NCI-H460 (cell line): ENCODE measurements at regions not wholly inside any gene's neighbourhood (a gene's known extent, or its start where the extent isn't known, plus 50 kb on each side); places are given as distances from the start of the nearest gene placed in this dataset.

Source experiments
- DNase-seq: peaks from one replicate; pipeline ENCODE4 v3.0.0-alpha.2; 2016; ENCODE audit warnings: low read depth; ENCODE audit errors: extremely low read depth

DNA sequence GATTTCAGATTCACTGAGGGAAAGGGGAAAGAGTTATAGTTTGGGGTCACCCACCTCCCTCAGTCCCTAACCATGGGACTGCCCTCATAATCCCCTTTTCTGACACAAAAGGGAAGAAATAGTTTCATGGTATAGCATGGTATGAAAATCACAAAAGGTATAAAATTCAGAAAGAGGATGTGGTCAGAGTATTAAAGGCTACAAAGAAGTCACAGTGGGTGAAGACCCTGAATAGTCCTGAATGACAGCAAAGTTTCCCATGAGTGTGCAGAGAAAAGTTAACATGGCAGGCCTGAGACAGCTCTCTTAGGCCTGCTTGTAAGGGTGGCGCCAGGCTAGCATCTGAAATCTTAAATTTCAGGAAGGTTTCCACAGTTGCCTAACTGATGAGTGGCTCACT is 290.6 kb upstream of the ZNF608 start:
- DNase-seq = no peak

DNA sequence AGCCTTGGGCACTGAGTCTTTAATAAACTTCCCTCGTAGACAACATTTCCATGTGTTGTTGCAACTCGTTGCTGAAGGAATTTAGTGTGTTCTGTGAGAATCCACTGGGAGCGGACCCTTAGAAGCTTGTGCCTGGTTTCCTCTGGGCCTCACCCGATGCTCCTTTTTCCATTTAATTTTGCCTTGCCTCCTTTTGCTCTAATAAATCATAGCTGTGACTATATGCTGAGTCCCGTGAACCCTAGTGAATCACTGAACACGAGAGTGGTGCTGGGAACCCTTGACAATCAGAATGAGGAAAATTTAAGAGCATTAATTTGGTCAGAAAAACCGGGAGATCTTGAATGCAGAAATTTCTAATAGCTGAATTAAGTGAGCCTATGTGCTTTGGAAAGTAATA is 291.1 kb upstream of the ZNF608 start:
- no peak for DNase-seq

DNA sequence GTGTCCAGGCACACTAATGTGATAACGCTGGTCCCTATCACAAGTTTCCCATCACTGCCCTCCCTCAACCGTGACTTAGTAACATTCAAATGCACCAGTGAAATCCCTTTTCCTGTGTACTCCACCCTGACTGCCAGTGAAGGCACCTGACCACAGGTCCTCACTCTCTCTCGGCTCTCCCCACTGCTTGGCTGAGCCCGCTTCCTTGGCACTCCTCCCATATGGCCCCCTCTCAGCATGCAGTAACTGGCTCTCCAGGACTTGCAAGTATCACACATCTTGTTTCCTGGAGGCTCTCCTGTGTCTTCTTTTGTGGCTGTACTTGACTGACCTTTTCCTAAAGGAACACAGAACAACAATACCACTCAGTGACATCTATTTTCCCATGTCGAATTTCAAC is 292.0 kb upstream of the ZNF608 start:
- no peak for DNase-seq

DNA sequence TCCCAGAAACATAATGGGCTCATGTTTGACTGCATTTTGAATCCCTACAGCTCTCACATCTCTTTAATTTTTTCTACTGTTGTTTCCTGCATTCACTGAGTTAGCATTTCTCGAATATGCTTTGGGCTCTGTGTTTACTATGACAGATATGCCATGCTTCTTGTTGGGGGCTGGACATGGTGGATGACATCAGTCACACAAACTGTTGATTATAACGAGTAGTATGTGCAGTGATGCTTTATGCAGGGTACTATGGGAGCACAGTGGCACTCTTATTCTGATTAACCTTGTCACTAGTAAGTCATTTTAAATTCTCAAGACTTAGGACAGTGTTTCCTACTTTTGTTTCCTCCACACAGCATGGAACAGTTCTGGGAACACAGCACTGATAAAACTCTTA is 295.4 kb upstream of the ZNF608 start:
- DNase-seq = no peak

DNA sequence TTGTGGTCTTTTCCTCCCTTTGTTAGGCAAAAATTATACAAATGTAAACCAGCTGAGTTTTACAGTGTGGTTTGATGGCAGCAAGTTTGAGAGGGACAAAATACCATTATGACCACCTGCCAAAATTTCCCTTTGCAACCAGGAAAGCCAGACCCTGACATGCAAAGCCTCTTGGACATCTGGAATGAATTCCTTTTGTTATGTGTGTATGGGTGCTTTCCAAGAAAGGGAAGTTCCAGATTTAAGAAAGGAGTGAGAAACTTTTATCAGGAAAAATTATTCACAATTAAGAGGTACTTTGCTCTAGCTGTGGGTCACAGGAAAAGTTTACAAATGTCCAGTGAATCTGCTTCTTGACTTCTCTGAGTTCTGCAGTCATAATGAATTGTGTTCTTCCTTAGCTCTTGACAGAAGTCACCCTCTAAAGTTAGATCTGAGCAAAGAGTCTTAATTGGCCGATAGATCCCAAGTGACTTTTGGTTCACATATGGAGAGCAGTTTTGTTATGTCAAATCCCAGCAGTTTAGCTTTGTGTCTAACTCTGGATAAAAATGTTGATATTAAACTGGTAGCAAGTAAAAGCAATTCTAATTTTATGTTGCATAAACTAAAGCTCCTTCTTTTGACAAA is 295.9 kb upstream of the ZNF608 start:
- no peak for DNase-seq

DNA sequence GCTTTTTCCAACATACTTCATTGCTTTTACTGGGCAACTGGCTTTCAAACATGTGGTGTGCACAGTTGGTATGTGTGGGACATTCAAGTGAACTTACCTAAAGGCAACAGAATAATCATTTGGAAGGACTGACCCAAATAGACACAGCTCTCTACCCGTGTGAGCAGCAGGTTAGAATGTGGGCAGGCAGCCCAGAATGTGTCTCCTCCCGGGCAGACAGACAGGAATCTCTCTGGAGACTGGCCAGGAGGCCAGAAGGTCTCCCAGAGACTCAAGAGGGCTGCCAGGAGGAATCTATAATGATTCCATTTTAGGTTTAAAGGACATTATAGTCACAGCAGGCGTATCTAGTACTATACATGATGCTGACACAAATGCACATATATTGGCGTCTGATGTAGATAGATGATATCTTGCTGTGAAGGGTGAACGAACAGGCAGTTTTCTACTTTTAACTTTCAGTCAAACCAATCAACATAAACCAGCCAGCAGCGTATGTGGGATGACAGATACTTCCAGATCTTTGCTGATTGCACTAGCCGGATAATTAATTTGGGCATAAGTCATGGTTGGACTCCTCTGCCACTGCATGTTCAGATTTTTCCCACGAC is 297.4 kb upstream of the ZNF608 start:
- DNase-seq = no peak

DNA sequence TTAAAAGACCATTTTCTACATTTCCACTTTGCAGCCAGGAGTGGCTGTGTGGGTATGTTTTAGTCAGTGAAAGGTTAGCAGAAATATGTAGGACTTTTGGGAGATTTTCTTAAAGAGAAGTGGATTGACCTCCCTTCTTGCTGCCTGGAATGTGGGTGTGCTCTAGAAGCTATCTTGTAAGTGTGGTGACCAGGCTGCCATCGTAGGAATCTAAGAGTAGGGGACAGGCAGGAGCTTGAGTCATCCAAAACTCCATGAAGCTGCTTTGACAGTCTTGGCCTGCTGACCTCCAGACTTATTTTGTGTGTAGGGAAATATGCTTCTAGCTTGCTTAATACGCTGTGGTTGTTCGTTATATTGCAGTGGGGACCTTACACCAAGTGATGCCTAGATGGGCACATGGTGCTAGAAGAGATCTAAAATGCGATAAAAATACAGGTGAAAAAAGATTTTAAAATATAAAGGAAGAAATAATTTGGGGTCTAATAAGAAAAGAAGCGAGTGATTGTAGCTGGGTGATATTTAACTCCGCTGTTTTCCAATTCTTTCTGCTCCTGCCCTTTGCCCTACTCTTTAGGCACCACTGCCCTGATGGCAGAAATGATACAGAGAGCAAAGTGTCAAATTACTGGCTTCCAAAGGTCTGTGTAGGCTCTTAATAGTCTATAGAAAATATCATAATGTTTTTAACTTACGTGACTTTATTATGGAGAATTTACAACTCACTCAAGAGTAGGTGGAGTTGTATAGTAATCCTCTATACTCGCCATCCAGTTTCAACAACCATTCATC is 298.2 kb upstream of the ZNF608 start:
- DNase-seq = no peak

DNA sequence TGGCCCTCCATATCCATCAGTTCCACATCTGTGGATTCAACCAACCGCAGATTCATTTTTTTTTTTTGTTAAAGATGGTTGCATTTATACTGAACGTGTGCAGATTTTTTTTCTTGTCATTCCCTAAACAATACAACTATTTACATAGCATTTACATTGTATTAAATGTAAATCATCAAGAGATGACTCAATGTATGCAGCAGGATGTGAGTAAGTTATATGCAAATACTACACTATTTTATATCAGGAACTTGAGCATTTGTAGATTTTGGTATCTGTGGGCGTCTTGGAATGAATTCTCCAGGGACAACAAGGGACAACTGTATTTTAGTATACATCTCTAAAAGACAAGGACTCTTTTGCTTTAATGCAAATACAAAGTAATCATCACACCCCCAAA is 299.2 kb upstream of the ZNF608 start:
- no peak for DNase-seq

DNA sequence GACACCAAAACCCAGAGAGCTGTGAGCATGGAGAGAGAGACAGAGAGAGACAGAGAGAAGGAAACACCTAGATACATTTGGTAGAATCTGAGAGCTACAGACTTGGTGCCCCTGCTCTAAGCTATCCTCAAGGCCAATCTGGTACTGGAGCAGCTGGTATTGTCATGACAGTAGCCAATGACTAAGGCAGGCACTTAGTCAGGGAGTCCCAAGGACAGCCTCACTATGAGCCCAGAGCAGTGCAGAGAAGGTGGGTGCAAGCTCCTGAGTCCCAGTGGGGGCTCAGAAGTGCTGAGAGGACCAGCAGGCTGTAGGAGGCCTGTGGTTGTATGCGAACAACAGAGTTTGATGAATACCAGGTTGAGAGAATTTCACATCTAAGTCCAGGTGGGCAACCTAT is 300.4 kb upstream of the ZNF608 start:
- no peak for DNase-seq

DNA sequence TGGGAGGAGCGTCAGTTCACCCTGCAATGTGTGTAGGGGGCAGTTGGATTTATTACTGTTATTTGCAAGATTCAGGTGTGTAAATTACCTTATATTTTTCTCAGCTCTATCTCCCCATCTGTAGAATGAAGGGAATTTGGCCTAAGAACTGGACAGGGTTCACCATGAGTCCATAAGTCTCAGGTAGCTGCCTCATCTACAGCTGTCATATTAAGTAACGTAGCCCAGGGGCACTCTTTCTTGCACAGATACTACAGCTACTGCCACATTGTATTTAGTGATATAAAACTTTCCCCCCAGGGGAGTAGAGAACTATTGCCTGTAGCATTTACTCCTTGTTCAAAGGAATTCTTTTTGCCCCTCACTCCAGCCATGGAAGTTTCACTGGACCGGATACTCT is 301.4 kb upstream of the ZNF608 start:
- DNase-seq = no peak

DNA sequence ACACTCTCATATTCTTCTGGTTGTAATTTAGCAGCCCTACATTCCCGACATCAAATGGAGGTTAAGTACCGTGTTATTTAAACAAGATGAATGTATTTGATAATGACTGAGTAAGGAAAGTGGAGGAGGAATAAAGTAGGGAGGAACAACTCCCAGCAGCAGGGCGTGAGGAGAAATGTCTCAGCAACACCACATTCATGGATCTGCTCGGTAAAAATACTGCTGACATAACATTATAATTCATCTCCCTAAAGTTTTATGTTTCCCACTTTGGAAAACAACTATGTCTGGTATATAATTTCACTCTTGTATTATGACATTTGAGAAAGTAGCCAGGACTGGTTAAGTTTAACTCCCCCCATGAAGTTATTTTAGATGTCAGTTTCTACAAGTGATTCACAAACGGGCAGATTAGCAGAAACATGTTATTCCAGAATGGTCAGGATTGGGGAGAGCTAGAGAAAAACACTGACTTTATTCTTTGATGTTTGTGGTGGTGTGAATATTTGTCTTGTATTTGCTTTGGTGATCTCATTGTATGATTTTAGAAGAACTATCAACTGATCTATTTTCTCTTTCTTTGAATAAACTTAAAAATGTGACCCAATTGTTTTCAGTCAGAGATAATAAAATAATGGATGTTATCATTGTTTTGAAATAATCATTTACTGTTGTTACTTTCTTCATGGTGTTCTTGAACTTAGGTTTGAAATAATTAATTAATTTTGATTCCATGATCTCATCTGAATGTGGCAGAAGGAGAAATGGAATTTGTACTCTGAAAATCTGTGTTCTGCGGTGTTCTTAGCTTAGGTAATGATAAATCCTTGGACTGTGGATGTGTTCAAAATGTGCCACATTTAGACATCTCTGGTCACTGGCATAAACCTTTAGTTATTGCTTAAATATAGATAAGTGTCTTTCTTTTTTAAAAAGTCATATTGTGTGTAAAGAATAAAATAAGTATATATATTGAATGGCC is 303.6 kb upstream of the ZNF608 start:
- no peak for DNase-seq

DNA sequence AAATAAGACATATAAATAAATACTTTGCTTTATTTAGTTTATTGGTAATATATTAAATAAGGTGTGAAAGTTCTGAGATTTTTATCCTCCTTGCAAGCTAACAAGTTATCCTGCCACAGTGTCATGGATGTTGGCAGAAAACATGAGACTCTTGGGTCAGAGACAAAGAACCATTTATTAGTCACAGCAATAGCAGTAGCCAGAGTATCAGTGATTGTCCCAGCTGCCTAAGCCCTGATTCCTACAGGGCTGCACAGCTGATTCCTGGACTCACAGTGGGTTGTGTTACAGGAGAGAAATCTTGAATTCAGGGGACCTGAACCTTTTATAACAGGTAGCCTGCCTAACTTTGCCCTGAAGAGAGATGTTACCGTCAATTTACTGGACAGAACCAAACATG is 304.5 kb upstream of the ZNF608 start:
- DNase-seq = no peak

DNA sequence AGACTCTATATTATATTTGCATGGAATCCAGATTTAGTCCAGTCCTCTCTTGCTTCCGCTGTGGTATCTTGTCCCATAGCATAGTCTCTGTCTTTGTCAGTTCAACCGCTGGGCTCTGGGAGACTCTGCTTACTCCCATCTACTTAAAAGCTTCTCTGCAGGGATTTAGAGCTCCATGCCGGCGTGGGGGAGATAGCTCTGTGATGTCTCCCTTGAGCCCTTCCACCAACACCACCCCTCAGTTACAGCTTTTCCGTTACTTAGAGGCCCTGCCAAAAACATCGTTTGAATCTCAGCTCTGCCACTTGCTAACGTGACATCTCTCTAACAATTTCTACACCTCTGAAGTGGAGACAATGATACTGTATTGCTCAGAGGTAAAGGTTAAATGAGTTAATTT is 306.1 kb upstream of the ZNF608 start:
- DNase-seq = no peak

DNA sequence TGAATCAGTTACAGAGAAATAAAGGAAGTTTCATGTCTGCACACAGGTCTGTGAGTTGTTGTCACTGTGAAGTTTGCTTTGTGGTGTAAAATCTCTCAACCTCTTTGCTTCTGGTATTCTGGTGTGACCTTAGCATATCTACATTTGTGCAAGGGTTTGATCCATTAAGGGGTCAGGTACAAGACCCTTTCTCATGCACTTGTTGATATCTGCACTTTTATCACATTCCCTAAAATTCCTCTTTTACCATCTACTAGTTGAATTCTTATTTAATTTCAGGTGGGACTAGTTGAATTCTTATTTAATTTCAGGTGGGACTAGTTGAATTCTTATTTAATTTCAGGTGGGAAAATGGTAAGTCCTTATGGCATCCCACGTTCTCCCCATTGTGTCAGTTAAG is 306.7 kb upstream of the ZNF608 start:
- no peak for DNase-seq

DNA sequence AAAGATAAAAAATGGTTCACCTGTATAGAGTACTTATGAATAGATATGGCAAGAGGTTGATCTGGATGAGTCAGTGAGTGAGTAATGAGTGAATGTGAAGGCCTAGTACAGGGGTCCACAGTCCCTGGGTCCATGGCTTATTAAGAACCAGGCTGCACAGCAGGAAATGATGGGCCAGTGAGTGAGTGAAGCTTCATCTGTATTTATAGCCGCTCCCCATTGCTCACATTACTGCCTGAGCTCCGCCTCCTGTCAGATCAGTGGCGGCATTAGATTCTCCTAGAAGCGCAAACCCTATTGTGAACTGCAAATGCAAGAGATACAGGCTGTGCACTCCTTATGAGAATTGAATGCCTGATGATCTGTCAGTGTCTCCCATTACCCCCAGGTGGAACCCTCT is 307.7 kb upstream of the ZNF608 start:
- no peak for DNase-seq

DNA sequence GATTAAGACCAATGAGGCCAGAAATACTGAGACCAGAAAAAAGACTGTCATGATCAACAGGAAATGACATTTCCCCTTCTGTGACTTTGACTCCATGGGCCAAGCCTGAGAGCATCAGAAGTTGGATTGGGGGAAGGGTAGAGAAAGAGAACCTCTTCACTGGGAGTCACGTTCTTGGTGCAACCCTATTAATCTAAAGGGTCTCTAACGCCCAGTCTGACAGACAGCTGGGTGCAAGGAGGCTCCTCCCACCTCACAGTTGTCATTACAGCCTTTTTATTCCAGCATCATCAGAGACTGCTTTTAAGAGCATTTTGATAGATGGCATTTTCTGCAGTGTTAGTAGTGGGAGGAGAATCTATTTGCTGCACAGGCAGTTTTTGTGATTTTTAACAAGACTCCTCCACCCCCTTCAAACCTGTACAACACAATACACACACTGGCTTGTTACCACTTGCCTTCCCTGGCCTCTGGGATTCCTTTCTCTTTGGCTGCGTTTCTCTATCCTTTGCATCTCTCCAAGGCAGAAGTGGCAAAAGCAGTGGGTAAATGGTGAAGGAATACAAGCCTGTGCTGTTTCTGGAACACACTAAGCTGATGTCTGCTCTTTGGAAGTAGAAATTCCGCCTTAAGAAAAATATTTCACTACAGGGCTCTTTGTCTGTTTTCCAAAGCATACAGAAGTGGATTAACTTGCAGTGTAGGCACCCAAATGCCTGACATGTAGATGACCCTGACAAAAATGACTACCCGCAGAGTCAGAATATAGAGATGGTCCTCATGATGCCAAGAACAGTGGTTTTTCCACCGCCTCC is 310.4 kb upstream of the ZNF608 start:
- DNase-seq = no peak

DNA sequence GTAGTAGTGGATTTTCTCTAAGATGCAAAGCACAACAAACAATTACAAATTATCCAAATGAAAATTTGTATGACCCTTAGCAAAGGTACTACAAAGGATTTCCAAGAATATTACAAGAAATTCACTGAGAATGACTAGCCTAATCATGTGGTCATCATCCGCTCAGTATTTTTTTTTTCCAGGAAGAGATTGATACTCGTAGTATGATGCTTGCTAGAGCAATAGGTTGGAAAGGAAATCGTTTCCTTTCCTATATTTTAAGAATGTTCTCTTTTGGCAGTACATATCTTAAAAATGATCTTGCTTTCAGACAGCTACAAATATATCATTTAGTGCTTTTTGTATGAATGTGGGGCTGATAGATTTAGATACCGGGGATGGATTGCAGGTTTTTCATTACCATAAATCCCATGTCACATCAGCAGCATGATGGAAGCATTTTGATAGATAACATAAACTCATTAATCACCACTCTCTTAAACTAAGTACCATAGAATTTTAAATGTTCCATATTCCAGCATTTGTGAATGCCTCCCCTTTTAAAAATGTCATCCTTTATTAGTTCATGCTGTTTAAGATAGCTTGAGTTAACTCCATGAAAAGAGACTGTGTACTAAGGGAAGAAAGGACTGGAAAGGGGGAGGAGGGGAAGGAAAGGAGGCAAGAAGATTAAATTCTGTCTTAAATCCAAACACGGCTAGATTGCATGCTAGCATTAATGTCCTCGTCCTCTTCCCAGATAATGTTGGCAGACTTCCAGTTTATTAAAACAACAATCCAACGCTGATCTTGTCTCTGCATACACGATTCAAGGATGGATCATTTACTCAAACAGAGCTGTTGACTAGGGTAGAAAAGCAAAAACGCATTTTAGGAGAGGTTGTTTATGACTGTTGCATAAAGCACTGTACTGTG is 311.7 kb upstream of the ZNF608 start:
- DNase-seq = no peak

DNA sequence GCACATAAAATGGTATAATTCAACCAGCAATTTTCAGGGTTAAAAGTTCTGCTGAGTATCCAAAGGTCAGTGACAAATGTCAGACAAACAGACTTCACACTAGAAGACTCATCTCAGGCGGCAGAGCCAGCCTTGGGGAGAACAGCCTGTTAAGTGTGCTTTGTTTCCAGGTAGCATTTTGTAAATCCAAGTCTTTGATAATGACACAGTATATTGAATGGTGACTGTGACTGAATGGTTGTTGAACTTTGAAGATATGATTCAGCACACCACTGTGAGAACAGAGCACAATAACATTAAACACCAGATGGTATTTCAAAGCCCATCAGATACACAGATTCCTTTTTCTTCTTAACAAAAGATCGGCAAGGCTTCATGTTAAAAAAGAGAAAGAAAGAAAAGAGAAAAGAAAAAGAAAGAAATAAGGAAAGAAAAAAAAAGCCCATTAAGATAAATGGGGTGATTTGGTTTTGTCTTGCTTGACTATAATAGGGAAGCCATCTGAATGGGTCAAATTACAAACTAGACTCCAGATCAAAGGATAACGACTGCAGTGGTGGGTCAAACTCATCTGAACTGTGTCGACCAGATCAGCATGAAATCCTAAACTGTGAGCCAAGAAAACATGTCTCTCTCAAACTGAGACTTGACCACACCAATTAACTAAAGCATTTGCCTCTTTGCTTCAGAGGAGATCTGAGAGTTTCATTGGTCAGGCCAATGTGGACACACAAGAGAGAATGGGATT is 313.0 kb upstream of the ZNF608 start:
- DNase-seq = no peak
